Mesendoderm (in vitro differentiated cells): ENCODE measurements at regions not wholly inside any gene's neighbourhood (a gene's known extent, or its start where the extent isn't known, plus 50 kb on each side); places are given as distances from the start of the nearest gene placed in this dataset.
"Not testable (repeated sequence)": the region's sequence is repeated elsewhere in the genome, so short reads cannot be mapped to it uniquely, and the experiment has no call there.

ENCODE experiments used
- DNase-seq: peaks from one replicate; pipeline ENCODE4 v3.0.0; 2013
- H2AK5ac ChIP-seq: 2 replicates; pipeline ENCODE4 v1.6.1; 2013; ENCODE audit warnings: low read length, inconsistent platforms
- H2BK120ac ChIP-seq: 2 replicates; pipeline ENCODE4 v1.6.1; 2013; ENCODE audit warnings: low read depth, mild to moderate bottlenecking, low read length, moderate library complexity, mixed read lengths
- H2BK15ac ChIP-seq: replicated peaks from 2 replicates; pipeline ENCODE4 v1.6.1; 2013; ENCODE audit warnings: low read depth, mild to moderate bottlenecking, moderate library complexity
- H2BK5ac ChIP-seq: 2 replicates; pipeline ENCODE4 v1.6.1; 2013; ENCODE audit warnings: low read length, inconsistent platforms
- H3K18ac ChIP-seq: 2 replicates; pipeline ENCODE4 v1.6.1; 2013; ENCODE audit warnings: mild to moderate bottlenecking, low read length, mixed read lengths
- H3K23ac ChIP-seq: one replicate; pipeline ENCODE4 v1.6.1; 2013; ENCODE audit warnings: low read length
- H3K27ac ChIP-seq: 2 replicates; pipeline ENCODE4 v1.5.1; 2013; ENCODE audit warnings: low read depth, mild to moderate bottlenecking, inconsistent platforms, low read length, moderate library complexity
- H3K27me3 ChIP-seq: 2 replicates; pipeline ENCODE4 v1.6.1; 2013; ENCODE audit warnings: low read length, control low read depth, mild to moderate bottlenecking, inconsistent platforms; ENCODE audit not compliant: insufficient read depth, poor library complexity
- H3K36me3 ChIP-seq: 2 replicates; pipeline ENCODE4 v1.6.1; 2013; ENCODE audit warnings: low read length, inconsistent platforms; ENCODE audit not compliant: control insufficient read depth, insufficient read depth
- H3K4ac ChIP-seq: one replicate; pipeline ENCODE4 v1.6.1; 2013; ENCODE audit warnings: low read depth, mild to moderate bottlenecking, low read length, moderate library complexity
- H3K4me1 ChIP-seq: 2 replicates; pipeline ENCODE4 v1.6.1; 2013; ENCODE audit warnings: low read depth, low read length, inconsistent platforms; ENCODE audit not compliant: control insufficient read depth
- H3K4me2 ChIP-seq: 2 replicates; pipeline ENCODE4 v1.6.1; 2013; ENCODE audit warnings: low read length
- H3K4me3 ChIP-seq: 2 replicates; pipeline ENCODE4 v1.5.1; 2013; ENCODE audit warnings: mild to moderate bottlenecking, low read length
- H3K56ac ChIP-seq: one replicate; pipeline ENCODE4 v1.6.1; 2013; ENCODE audit warnings: low read length
- H3K79me1 ChIP-seq: 2 replicates; pipeline ENCODE4 v1.6.1; 2013; ENCODE audit warnings: low read length, inconsistent platforms
- H3K79me2 ChIP-seq: 2 replicates; pipeline ENCODE4 v1.6.1; 2013; ENCODE audit warnings: mild to moderate bottlenecking, low read length; ENCODE audit not compliant: control insufficient read depth, insufficient read depth
- H3K9ac ChIP-seq: 2 replicates; pipeline ENCODE4 v1.6.1; 2013; ENCODE audit warnings: low read length, inconsistent platforms
- H4K5ac ChIP-seq: one replicate; pipeline ENCODE4 v1.6.1; 2013; ENCODE audit warnings: low read length
- H4K8ac ChIP-seq: one replicate; pipeline ENCODE4 v1.6.1; 2013; ENCODE audit warnings: low read depth, mild to moderate bottlenecking, control low read depth, low read length, moderate library complexity
- WGBS: extraction: QIAGEN DNeasy Blood & Tissue Kit; methylation state at CpG from one replicate; pipeline ENCODE4 v1.1.7; 2013; ENCODE audit warnings: low lambda C conversion rate, missing lambda C conversion rate; ENCODE audit not compliant: insufficient coverage; ENCODE audit errors: extremely low coverage; 5-methylcytosine and 5-hydroxymethylcytosine counted together

- Histone ChIP-seq H3K79me1 (no peaks in the 10 kb centered on the region), H3K4me1 (no peaks in the 10 kb centered on the region), H3K4ac (no peak overlapping the region), H3K27me3 (no peaks in the 10 kb centered on the region), H3K36me3 (no peaks in the 10 kb centered on the region), H4K5ac (no peak overlapping the region), H2AK5ac (no peak overlapping the region), H2BK5ac (no peak overlapping the region), H3K9ac (no peak overlapping the region), H3K27ac (no peak overlapping the region), H3K4me3 (no peak overlapping the region), H3K56ac (no peak overlapping the region), H3K23ac (peak overlapping the region; percentile 30), H2BK120ac (no peak overlapping the region), H3K4me2 (no peak overlapping the region), H3K18ac (no peak overlapping the region), H3K79me2 (no peaks in the 10 kb centered on the region), H4K8ac (no peak overlapping the region), H2BK15ac (no peak overlapping the region)
- WGBS: no CpG with 5 or more reads among the region's 5 CpGs
- no peak for DNase-seq
Observed at GRCh38 chr1:193448682-193449461, 262.5 kb upstream of the B3GALT2 start.

GRCh38 chr1:193443886-193444285 is 257.5 kb upstream of the B3GALT2 start:
- Histone ChIP-seq H2BK15ac (no peak overlapping the region), H3K18ac (no peak overlapping the region), H4K5ac (no peak overlapping the region), H4K8ac (no peak overlapping the region), H3K56ac (no peak overlapping the region), H3K27ac (no peak overlapping the region), H3K27me3 (no peaks in the 10 kb centered on the region), H3K23ac (no peak overlapping the region), H3K79me2 (no peaks in the 10 kb centered on the region), H3K4me2 (no peak overlapping the region), H3K4ac (no peak overlapping the region), H3K4me3 (no peak overlapping the region), H3K79me1 (no peaks in the 10 kb centered on the region), H3K4me1 (no peaks in the 10 kb centered on the region), H2BK5ac (no peak overlapping the region), H3K9ac (no peak overlapping the region), H2AK5ac (no peak overlapping the region), H2BK120ac (no peak overlapping the region), H3K36me3 (no peaks in the 10 kb centered on the region)
- no peak for DNase-seq
- no CpG with 5 or more reads among the region's 2 CpGs for WGBS

GRCh38 chr1:193438771-193439170 is 252.4 kb upstream of the B3GALT2 start:
- no peak overlapping the region for H4K8ac ChIP-seq
- H2BK120ac ChIP-seq: no peak overlapping the region
- no peak overlapping the region for H3K56ac ChIP-seq
- H2AK5ac ChIP-seq: no peak overlapping the region
- no peak overlapping the region for H3K23ac ChIP-seq
- no peaks in the 10 kb centered on the region for H3K79me1 ChIP-seq
- no peak overlapping the region for H3K4me3 ChIP-seq
- no CpG with 5 or more reads among the region's 1 CpG for WGBS
- H3K27me3 ChIP-seq: no peaks in the 10 kb centered on the region
- H3K27ac ChIP-seq: no peak overlapping the region
- H3K36me3 ChIP-seq: no peaks in the 10 kb centered on the region
- no peaks in the 10 kb centered on the region for H3K4me1 ChIP-seq
- H3K9ac ChIP-seq: no peak overlapping the region
- H2BK15ac ChIP-seq: no peak overlapping the region
- no peak for DNase-seq
- no peak overlapping the region for H4K5ac ChIP-seq
- no peak overlapping the region for H3K4me2 ChIP-seq
- no peaks in the 10 kb centered on the region for H3K79me2 ChIP-seq
- no peak overlapping the region for H3K4ac ChIP-seq
- no peak overlapping the region for H2BK5ac ChIP-seq
- H3K18ac ChIP-seq: no peak overlapping the region

GRCh38 chr1:193438312-193438711 is 251.9 kb upstream of the B3GALT2 start:
- Histone ChIP-seq H3K4me3 (no peak overlapping the region), H3K27ac (no peak overlapping the region), H3K36me3 (no peaks in the 10 kb centered on the region), H3K27me3 (no peaks in the 10 kb centered on the region), H2BK120ac (no peak overlapping the region), H2AK5ac (no peak overlapping the region), H2BK15ac (no peak overlapping the region), H3K4me2 (no peak overlapping the region), H3K18ac (no peak overlapping the region), H3K9ac (no peak overlapping the region), H3K23ac (no peak overlapping the region), H3K56ac (no peak overlapping the region), H3K4ac (no peak overlapping the region), H4K8ac (no peak overlapping the region), H3K4me1 (no peaks in the 10 kb centered on the region), H4K5ac (no peak overlapping the region), H2BK5ac (no peak overlapping the region), H3K79me2 (no peaks in the 10 kb centered on the region), H3K79me1 (no peaks in the 10 kb centered on the region)
- DNase-seq: no peak
- no CpG with 5 or more reads among the region's 2 CpGs for WGBS

GRCh38 chr1:193437785-193438184 is 251.4 kb upstream of the B3GALT2 start:
- Histone ChIP-seq H3K27ac (no peak overlapping the region), H3K4ac (no peak overlapping the region), H3K4me3 (no peak overlapping the region), H3K79me1 (no peaks in the 10 kb centered on the region), H3K79me2 (no peaks in the 10 kb centered on the region), H3K4me1 (no peaks in the 10 kb centered on the region), H3K36me3 (no peaks in the 10 kb centered on the region), H3K9ac (no peak overlapping the region), H3K23ac (no peak overlapping the region), H3K18ac (no peak overlapping the region), H2AK5ac (no peak overlapping the region), H3K56ac (no peak overlapping the region), H3K27me3 (no peaks in the 10 kb centered on the region), H2BK15ac (no peak overlapping the region), H4K8ac (no peak overlapping the region), H2BK120ac (no peak overlapping the region), H2BK5ac (no peak overlapping the region), H3K4me2 (no peak overlapping the region), H4K5ac (no peak overlapping the region)
- no peak for DNase-seq

GRCh38 chr1:193437333-193437732 is 250.9 kb upstream of the B3GALT2 start:
- not testable (repeated sequence) for H3K4me2 ChIP-seq, H3K18ac ChIP-seq, H3K27me3 ChIP-seq, H2BK15ac ChIP-seq, H3K79me2 ChIP-seq, H3K4me1 ChIP-seq, H3K4ac ChIP-seq, H2AK5ac ChIP-seq, H3K36me3 ChIP-seq, H3K4me3 ChIP-seq, H3K56ac ChIP-seq, H4K8ac ChIP-seq, H3K79me1 ChIP-seq, H3K9ac ChIP-seq, H3K27ac ChIP-seq, H2BK120ac ChIP-seq, DNase-seq, H4K5ac ChIP-seq, H2BK5ac ChIP-seq, H3K23ac ChIP-seq
- WGBS: no CpG with 5 or more reads among the region's 19 CpGs
